B cell (primary cell): ENCODE measurements at regions not wholly inside any gene's neighbourhood (a gene's known extent, or its start where the extent isn't known, plus 50 kb on each side); places are given as distances from the start of the nearest gene placed in this dataset.

ENCODE experiments used
- CTCF ChIP-seq: fragments of 200-600 bp; IDR thresholded peaks from one replicate; pipeline ENCODE4 v1.8.0; 2022; ENCODE audit warnings: antibody characterized with exemption, mild to moderate bottlenecking
- EZH2 ChIP-seq: IDR thresholded peaks from 2 replicates; pipeline ENCODE4 v1.6.1; 2012; ENCODE audit warnings: borderline replicate concordance, low read depth, mild to moderate bottlenecking, moderate library complexity, low read length; ENCODE audit not compliant: insufficient read depth, poor library complexity, severe bottlenecking

DNA sequence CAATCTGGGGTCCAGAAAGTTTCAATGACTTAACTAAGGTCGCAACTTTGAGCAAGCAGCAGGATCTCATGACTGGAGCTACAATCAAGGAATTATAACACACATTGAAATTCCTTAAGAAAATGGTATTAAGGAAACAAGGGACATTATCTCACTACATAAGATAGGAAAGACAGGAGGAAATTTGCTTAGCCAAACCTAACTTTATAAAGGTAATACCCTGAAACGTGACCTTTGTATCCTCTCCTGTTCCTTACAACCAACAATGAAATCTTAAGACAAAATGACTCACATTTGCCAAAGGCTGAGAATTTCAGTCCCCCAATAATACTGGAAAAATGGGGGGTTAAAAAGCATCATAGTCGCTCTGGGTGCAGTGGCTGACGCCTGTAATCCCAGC lies 218.9 kb upstream of the LYZL1 start:
- TF ChIP-seq EZH2 (no peak), CTCF (no peak)
